SK-N-MC (cell line): ENCODE measurements at regions not wholly inside any gene's neighbourhood (a gene's known extent, or its start where the extent isn't known, plus 50 kb on each side); places are given as distances from the start of the nearest gene placed in this dataset.

Experiments used
- EZH2 ChIP-seq: fragments of 200-600 bp; sonication (generic); IDR thresholded peaks from one replicate; pipeline ENCODE4 v1.6.1; 2017; ENCODE audit warnings: antibody characterized with exemption
- FOXP2 ChIP-seq: optimal IDR thresholded peaks from 2 replicates; pipeline ENCODE3; 2011; ENCODE audit warnings: mild to moderate bottlenecking, moderate library complexity; ENCODE audit not compliant: insufficient read depth; ENCODE audit errors: extremely low read length, control extremely low read depth
- POLR2AphosphoS5 ChIP-seq: IDR thresholded peaks from 2 replicates; pipeline ENCODE4 v1.6.1; 2012; ENCODE audit warnings: mild to moderate bottlenecking, low read depth, low read length, borderline replicate concordance

GRCh38 chr12:107600581-107601144 lies 84.9 kb upstream of the PWP1 start:
- TF ChIP-seq POLR2AphosphoS5 (no peak), EZH2 (no peak), FOXP2 (no peak)
